ENCODE measurements at regions not wholly inside any gene's neighbourhood (a gene's known extent, or its start where the extent isn't known, plus 50 kb on each side); places are given as distances from the start of the nearest gene placed in this dataset.

DNA sequence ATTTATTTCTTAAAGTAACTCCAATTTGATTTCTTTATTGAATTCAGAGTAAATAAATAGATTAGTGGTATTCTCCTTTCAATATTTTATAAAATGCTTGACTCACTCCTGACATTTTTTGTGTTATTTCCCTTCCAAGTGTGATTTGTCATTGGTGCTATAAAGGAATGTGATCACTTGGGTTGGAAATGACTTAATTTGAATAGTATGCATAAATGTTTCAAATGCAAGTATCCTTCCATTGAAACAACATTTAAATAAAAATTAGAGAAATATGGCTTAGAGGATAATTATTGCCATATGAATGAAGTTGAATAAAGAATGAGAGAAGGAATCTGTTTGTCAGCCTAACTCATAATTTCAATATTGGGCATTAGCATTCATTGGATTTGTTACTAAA, 182.7 kb downstream of the PABPC4L start:
- no peaks in the 10 kb centered on the region for H3K4me1 ChIP-seq
- H3K9me3 ChIP-seq, result no peaks in the 10 kb centered on the region
- H3K36me3 ChIP-seq, result no peaks in the 10 kb centered on the region
- DNase-seq, result no peak
- no peak for TF ChIP-seq POLR2A (IDR thresholded peaks at IDR 0.05)
- no peak for TF ChIP-seq POLR2AphosphoS5 (IDR thresholded peaks at IDR 0.05)
- TF ChIP-seq, protein P1, sequence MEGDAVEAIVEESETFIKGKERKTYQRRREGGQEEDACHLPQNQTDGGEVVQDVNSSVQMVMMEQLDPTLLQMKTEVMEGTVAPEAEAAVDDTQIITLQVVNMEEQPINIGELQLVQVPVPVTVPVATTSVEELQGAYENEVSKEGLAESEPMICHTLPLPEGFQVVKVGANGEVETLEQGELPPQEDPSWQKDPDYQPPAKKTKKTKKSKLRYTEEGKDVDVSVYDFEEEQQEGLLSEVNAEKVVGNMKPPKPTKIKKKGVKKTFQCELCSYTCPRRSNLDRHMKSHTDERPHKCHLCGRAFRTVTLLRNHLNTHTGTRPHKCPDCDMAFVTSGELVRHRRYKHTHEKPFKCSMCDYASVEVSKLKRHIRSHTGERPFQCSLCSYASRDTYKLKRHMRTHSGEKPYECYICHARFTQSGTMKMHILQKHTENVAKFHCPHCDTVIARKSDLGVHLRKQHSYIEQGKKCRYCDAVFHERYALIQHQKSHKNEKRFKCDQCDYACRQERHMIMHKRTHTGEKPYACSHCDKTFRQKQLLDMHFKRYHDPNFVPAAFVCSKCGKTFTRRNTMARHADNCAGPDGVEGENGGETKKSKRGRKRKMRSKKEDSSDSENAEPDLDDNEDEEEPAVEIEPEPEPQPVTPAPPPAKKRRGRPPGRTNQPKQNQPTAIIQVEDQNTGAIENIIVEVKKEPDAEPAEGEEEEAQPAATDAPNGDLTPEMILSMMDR (IDR thresholded peaks at IDR 0.05), result no peak
- no peak for TF ChIP-seq EP300 (IDR thresholded peaks at IDR 0.05)
- H3K27ac ChIP-seq, result no peak overlapping the region
- no peak overlapping the region for H3K4me3 ChIP-seq
- ATAC-seq (ENCODE audit: low FRiP score in 2 of 2), result no peak
- no peaks in the 10 kb centered on the region for H3K27me3 ChIP-seq

DNA sequence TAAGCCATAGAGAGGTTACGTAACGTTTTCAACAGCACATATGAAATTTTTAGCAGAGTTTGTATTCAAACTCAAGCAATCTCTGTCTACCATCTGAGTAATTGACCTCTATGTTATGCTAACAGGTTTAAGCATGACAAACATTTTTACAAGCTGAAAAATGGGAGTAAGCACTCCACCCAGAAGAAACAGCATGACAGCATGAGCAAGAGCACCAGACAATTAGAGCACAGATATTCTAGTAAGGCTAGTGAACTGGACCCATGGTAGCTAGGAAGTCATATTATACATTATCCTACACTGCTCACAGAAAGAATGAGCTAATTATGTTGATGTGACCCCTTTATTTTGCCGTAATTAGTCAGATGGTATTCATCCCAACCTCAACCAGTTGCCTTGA, 200.5 kb downstream of the PABPC4L start:
- 87 to 93% methylated on average over 3 of the region's 3 CpGs for WGBS, 2 donors
- ATAC-seq (ENCODE audit: low FRiP score in 2 of 2) (no peak), DNase-seq (no peak)
- Histone ChIP-seq H3K27ac (no peak overlapping the region), H3K27me3 (no peaks in the 10 kb centered on the region), H3K4me3 (no peak overlapping the region), H3K36me3 (no peaks in the 10 kb centered on the region), H3K4me1 (no peaks in the 10 kb centered on the region), H3K9me3 (no peaks in the 10 kb centered on the region)
- TF ChIP-seq EP300 (IDR thresholded peaks at IDR 0.05) (no peak), POLR2A (IDR thresholded peaks at IDR 0.05) (no peak), POLR2AphosphoS5 (IDR thresholded peaks at IDR 0.05) (no peak)
- TF ChIP-seq, protein P1 (IDR thresholded peaks at IDR 0.05), result no peak

DNA sequence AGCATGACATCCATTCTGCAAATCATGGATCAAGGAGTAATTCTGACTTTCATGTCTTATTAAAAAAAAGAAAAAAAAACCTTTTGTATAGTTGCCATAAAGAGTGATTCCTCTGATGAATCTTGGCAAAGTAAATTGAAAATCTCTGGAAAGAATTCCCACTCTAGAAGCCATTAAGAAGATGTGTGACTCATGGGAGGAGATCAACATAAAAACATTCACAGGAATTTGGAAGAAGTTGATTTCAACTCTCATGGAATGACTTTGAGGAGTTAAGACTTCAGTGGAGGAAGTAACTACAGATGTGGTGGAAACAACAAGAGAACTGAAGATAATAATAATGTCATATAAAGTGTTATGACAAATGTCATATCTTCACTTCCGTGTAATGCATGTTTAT, 204.2 kb downstream of the PABPC4L start:
- no peak for DNase-seq
- no peak for TF ChIP-seq POLR2AphosphoS5 (IDR thresholded peaks at IDR 0.05)
- TF ChIP-seq, protein P1 (IDR thresholded peaks at IDR 0.05), result no peak
- TF ChIP-seq EP300 (IDR thresholded peaks at IDR 0.05), result no peak
- no peaks in the 10 kb centered on the region for H3K36me3 ChIP-seq
- H3K4me3 ChIP-seq, result no peak overlapping the region
- no peak for ATAC-seq (ENCODE audit: low FRiP score in 2 of 2)
- H3K27ac ChIP-seq, result no peak overlapping the region
- no peaks in the 10 kb centered on the region for H3K27me3 ChIP-seq
- H3K4me1 ChIP-seq, result no peaks in the 10 kb centered on the region
- WGBS, 2 donors, result 68 to 75% methylated on average over 1 of the region's 1 CpG
- H3K9me3 ChIP-seq, result no peaks in the 10 kb centered on the region

DNA sequence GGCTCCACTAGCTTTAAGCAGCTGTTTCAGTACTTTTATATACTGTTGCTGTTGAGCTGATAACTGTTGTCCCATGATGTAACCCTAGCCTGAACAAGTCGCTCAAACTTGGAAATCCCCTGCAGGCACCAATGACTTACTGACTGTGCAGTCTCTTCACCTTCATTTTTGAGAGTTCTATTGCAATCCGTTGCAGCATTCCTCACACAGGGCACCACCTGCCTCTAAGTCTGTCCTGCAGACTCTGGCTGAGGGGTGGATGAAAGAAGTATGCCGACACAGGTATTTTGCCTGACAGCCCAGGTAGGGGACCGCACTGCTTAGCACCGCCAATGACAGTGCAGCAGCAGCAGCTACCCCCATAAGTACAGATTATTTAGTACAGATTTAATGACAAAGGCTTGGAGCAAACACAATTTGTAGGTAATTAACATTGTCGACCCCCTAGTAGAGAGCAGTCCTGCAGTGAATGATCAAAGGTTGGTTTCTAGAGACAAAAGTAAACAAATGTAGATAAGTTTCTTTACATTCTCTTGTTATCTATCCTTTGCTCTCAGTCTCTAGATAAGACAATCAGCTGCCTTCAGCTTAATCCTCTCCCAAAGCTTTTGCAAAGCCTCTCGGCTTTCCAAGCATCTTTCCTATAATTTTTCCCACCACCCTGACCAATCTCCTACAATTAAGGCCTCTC, 205.0 kb downstream of the PABPC4L start:
- WGBS, 2 donors, result 80 to 84% methylated on average over 7 of the region's 7 CpGs
- Histone ChIP-seq H3K4me3 (no peak overlapping the region), H3K9me3 (no peaks in the 10 kb centered on the region), H3K27me3 (no peaks in the 10 kb centered on the region), H3K36me3 (no peaks in the 10 kb centered on the region), H3K27ac (no peak overlapping the region), H3K4me1 (no peaks in the 10 kb centered on the region)
- no peak for TF ChIP-seq EP300 (IDR thresholded peaks at IDR 0.05)
- ATAC-seq (ENCODE audit: low FRiP score in 2 of 2) (no peak), DNase-seq (no peak)

DNA sequence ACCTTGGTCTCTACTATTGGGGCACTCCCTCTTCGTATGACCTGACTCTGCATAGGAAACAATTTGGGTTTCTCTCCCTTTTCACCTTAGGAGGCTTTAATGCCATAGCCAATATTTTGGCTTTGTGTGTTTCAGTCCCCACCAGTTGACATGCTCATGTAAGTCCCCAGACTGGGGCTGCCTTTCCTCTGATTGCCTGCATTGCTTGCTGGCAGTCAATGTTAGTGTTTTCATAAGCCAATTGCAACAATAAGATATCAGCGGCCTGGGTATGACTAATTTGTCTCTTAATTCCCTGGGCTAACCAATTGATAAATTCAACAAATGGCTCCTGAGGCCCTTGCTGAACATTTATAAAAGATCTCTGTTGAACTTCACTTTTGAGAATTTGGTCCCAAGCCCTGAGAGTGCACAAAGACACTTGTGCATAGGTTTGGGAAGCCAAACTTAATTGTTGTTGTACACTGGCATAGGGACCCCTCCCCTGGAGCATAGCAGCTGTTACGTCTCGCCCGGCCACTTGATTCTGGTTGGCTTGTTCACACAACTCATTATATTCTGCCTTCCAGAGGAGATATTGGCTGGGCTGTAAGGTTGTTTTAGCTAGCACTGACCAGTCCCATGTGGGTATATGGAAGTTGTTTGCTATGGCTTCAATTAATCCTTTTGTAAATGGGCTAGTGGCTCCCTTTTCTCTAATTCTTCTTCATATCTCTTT, 206.2 kb downstream of the PABPC4L start:
- DNase-seq (no peak), ATAC-seq (ENCODE audit: low FRiP score in 2 of 2) (no peak)
- 95 to 96% methylated on average over 5 of the region's 5 CpGs for WGBS, 2 donors
- TF ChIP-seq EP300 (IDR thresholded peaks at IDR 0.05) (no peak), POLR2AphosphoS5 (IDR thresholded peaks at IDR 0.05) (no peak), POLR2A (IDR thresholded peaks at IDR 0.05) (no peak)
- TF ChIP-seq, protein P1 (IDR thresholded peaks at IDR 0.05), result no peak
- no peaks in the 10 kb centered on the region for H3K36me3 ChIP-seq
- H3K4me1 ChIP-seq, result no peaks in the 10 kb centered on the region
- H3K27ac ChIP-seq, result no peak overlapping the region
- H3K4me3 ChIP-seq, result no peak overlapping the region
- peaks cover 0 to 8% (median 0%) of the 10 kb centered on the region in 4 donors for H3K9me3 ChIP-seq
- H3K27me3 ChIP-seq, result no peaks in the 10 kb centered on the region

All from upper lobe of left lung (tissue), 6 donors.